Fibroblast of the conjunctiva (primary cell): ENCODE measurements at regions not wholly inside any gene's neighbourhood (a gene's known extent, or its start where the extent isn't known, plus 50 kb on each side); places are given as distances from the start of the nearest gene placed in this dataset.

Experiments
- DNase-seq: peaks from one replicate; pipeline ENCODE4 v3.0.0-alpha.2; 2010; ENCODE audit warnings: low read depth

GRCh38 chr14:94922595-94923239 lies 152.8 kb upstream of the GSC start:
- DNase-seq: no peak

- no peak for DNase-seq
Measured at GRCh38 chr14:94921882-94922585, 152.1 kb upstream of the GSC start.

GRCh38 chr14:94921456-94921855 lies 151.5 kb upstream of the GSC start:
- no peak for DNase-seq

DNA sequence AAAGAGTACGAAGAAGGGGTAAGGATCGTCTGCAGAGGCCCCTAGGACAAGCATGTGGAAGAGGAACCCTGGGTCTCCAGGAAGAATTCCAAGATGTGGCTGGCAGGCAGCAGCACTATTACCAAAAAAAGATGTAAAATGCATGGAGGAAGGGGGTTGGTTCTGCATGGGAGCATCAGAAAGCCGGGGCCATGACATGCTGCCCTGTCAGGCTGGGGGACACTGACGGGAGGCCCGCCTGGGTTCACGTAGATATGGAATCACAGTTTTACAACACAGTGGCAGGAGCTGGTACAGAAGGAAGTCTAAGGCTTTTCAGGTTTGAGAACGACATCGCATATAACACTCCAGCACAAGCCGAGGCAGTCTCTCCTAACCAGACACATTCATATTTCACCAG lies 150.0 kb upstream of the GSC start:
- no peak for DNase-seq

DNA sequence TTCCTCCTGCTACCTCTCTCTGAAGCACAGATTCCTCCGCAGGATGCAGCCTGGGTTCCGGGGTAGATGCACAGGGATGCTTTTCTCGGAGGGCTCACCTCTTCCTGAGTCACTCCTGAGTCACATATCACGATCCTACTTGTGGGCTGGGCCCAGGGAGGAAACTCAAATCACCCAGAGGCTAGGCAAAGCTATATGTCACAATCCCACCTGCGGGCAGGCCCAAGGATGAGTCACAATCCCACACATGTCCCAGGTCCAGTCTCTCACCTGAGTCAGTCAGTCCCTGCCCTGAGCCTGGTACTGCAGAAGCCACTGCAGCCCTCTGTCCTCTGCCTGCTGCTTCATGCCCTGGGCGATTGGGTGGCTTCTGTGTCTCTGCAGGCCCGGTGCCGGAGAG lies 149.0 kb upstream of the GSC start:
- DNase-seq: no peak

GRCh38 chr14:94917041-94917600 lies 147.2 kb upstream of the GSC start:
- no peak for DNase-seq

DNA sequence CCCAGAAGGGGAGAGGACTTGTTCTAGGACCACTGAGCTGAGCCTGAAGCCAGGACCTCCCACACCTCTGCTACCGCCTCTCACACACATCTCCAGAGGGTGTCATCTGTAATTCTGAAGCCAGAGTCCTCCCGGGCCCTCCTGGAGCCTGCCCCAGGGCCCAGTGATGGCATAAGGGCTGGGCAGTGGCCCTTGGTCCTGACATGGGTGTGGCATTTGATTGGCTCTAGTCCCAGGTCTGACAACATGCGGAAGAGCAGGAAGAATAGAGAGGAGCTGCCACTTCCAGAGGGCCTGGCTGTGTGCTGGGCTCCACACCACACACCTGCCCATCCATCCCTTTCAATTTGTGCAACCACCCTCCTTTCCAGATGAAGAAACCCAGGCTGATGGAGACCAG lies 144.3 kb upstream of the GSC start:
- DNase-seq: no peak

- DNase-seq: no peak
Measured at GRCh38 chr14:94907626-94908261, 137.8 kb upstream of the GSC start.

- DNase-seq: no peak
Measured at GRCh38 chr14:94906991-94907587, 137.2 kb upstream of the GSC start.

GRCh38 chr14:94906577-94906976 lies 136.7 kb upstream of the GSC start:
- DNase-seq: no peak

GRCh38 chr14:94904636-94905035 lies 134.7 kb upstream of the GSC start:
- no peak for DNase-seq

DNA sequence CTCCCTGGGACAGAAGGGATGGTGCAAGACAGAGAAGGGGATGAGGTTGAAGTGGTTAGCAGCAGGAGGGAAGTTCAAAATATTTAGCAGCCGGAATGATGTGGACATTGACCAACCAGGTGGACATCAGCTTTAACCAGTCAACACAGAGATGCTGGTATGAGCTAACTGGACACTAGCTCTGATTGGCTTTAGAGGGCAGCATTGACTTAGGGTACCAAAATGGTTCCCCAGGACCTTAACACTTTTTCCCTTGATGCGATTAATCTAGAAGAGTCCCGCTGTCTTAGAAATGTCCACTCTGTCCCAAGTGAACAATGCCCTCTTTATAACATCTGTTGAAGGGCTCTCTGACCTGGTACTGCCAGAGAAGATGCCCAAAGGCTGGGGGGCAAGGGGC lies 134.0 kb upstream of the GSC start:
- DNase-seq: no peak

- no peak for DNase-seq
Measured at GRCh38 chr14:94903338-94903737, 133.4 kb upstream of the GSC start.

GRCh38 chr14:94897561-94897960 lies 127.6 kb upstream of the GSC start:
- DNase-seq: no peak

DNA sequence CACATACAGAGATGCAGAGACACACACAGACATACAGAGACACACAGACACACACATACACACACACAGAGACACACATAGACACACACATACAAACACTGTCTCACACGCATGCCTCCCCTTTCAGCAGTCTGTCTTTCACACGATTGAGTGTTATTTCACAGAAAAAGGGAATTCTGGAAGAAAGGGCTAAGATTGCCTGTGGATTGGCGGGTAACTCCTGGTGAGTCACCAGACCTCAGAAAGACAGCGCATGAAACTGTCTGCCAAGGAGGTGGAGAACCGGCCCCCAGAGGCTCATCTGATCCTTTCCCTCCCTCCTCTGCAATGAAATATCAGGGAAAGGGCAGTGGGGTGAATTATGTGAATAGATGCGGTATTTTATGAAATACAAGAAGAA lies 127.2 kb upstream of the GSC start:
- DNase-seq: peak; percentile 13

DNA sequence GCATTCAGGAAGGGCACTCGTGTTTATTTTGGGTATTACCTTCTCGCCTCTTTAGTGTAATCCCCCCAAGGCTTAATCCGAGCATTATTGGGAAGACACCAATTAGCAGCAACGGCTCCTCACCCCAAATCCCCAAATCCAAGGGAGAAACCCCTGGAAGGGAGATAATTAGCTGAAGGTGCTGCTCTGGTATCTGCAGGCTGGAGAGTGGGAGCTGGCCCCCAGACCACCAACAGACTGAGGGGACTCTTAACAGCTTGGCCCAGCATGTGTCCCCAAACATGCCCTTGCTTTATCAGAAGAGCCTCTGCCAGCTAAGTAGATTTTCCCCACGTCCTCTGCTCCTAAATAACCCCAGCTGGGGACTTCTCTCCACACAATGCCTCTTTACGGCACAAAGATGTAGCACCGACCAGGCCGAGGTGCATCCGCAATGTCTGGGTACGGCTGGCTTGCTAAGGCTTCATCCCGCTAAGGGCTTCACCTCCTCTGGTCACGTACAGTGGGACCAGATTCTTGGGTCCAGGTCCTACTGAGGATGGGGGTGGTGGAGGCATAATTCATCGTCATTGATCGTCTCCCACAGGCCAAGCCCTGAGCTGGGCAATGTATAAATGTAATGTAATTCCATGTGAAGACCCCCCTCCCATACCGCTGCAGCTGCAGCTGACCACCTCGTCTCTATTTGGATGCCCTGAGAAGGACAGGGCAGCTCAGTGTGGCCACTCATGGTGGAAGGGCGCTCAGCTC lies 123.7 kb upstream of the GSC start:
- DNase-seq: no peak

- DNase-seq: no peak
Measured at GRCh38 chr14:94890785-94891184, 120.9 kb upstream of the GSC start.

DNA sequence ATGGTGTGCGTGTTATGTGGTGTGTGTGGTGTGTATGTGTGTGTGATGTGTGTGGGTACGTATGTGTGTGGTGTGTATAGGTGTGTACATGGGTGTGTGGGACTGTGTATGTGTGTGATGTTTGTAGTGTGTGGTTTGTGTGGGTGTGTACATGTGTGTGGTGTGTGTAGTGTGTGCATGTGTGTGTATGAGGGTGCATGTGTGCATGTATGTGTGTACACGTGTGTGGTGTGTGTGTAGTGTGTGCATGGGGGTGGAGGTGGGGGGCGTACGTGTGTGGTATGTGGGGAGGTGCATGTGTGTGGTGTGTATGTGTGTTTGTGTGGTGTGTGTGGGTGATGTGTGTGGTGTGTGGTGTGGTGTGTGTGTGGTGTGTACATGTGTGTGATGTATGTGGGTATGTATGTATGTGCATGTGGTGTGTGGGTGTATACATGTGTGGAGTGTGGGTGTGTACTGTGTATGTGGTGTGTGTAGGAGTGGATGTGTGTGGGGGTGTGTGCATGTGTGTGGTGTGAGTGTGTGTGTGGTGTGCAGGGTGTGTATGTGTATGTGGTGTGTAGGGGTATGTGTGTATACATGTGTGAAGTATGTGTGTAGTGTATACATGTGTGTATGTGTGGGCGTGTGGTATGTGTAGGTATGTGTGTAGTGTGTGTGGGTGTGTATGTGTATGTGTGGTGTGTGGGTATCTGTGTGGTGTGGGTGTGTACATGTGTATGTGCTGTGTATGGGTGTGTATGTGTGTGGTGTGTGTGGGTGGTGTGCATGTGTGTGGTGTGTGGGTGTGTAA lies 119.8 kb upstream of the GSC start:
- DNase-seq: no peak

DNA sequence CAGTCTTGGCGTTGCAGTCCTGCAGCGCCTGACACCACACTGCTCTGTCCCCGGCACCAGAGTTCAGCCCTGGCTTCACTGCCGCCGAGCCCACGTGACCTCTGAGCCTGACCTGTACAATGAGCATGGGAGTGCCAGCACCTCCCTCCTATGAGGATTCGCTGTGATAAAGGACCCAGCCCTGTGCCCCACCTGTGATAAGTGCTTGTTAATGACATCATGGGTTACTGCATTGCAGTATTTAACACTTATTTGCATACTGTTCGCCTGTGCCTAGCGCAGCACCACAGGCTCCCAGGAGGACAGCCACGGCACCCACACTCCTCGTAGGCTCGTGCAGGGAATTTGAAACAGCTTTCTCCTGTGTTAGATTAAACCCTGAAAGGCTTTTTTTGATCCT lies 118.2 kb upstream of the GSC start:
- no peak for DNase-seq

DNA sequence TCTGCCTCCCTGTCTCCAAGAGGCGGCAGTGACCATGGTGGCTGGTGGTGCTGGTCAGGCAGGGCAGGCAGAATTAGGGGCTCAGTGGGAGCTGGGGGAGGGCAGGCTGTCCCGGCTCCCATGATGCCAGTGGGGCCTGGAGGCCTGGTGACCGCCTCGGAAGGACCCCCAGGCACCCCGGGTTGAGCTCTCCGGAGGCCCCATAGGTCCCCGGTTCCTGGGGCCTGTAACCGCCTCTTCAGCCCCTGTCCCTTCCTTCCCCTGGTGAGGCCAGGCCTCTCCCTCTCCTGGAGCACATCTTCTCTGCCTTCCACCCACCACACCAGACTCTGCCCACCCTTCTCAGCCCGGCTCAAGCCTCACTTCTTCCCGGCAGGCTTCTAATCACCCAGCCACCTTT lies 117.7 kb upstream of the GSC start:
- DNase-seq: no peak

DNA sequence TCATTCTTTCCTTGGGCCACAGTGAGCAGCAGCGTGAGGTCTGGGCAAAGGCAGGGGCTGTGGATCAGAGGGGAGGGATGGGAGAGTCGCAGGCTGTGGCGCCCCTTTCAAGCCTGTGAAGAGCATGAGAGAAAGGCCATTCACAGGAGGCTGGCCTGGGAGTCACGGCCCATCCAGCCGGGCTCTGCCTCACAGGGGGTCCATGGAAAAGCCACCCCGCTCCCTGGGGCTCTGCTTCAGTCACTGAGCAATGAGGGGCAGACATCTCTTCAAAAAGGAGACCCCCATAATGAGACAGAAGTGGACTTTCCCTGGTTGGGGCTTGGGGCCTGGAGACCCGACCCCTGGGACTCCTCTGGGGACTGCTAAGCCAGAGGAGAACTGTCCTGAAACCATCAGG lies 117.0 kb upstream of the GSC start:
- no peak for DNase-seq
